ENCODE measurements at regions not wholly inside any gene's neighbourhood (a gene's known extent, or its start where the extent isn't known, plus 50 kb on each side); places are given as distances from the start of the nearest gene placed in this dataset.

- Histone ChIP-seq H3K4me1 (replicated peaks in 1 of 4; ENCODE audit: control insufficient read depth in 3 of 4, insufficient read depth in 4 of 4, low read length in 3 of 4) (peaks cover 0 to 2% (median 0%) of the 10 kb centered on the region in 4 experiments; a peak in 3 of 7 replicates), H3K4me3 (ENCODE audit: extremely low read depth in 1 of 4, insufficient read depth in 2 of 4, low read depth in 3 of 4, low read length in 4 of 4) (no peak overlapping the region), H3K27me3 (replicated peaks in 1 of 4; ENCODE audit: control insufficient read depth in 3 of 4, extremely low read depth in 1 of 4, insufficient read depth in 3 of 4, low read length in 3 of 4) (no peaks in the 10 kb centered on the region), H3K79me2 (ENCODE audit: control insufficient read depth in 1 of 2, insufficient read depth in 2 of 2, low read length in 2 of 2) (no peaks in the 10 kb centered on the region), H2BK20ac (ENCODE audit: low read length) (no peak overlapping the region), H3K79me1 (ENCODE audit: low read depth, low read length) (no peaks in the 10 kb centered on the region), H2BK5ac (ENCODE audit: low read depth, low read length) (no peak overlapping the region), H4K20me1 (replicated peaks in 1 of 2; ENCODE audit: control insufficient read depth in 1 of 2, insufficient read depth in 2 of 2, low read length in 2 of 2) (no peaks in the 10 kb centered on the region), H2BK12ac (ENCODE audit: low read depth, low read length) (no peak overlapping the region), H3K9ac (replicated peaks in 1 of 4; ENCODE audit: extremely low read depth in 1 of 4, low read depth in 3 of 4, low read length in 3 of 4) (no peak overlapping the region), H3K23me2 (ENCODE audit: low read depth, low read length) (no peaks in the 10 kb centered on the region), H3K18ac (ENCODE audit: extremely low read depth, low read length) (no peak overlapping the region), H3K9me3 (ENCODE audit: insufficient read depth in 2 of 2, low read depth in 1 of 2, low read length in 1 of 2) (peaks cover 4 to 12% of the 10 kb centered on the region in 2 experiments; a peak in 2 of 4 replicates), H4K8ac (ENCODE audit: extremely low read depth, insufficient read depth, low read length) (no peak overlapping the region), H2BK120ac (replicated peaks; ENCODE audit: low read depth, low read length) (no peak overlapping the region), H3K56ac (replicated peaks; ENCODE audit: insufficient read length, low read depth, low read length) (no peak overlapping the region), H4K91ac (replicated peaks; ENCODE audit: insufficient read length, low read length) (no peak overlapping the region), H3K4ac (replicated peaks; ENCODE audit: insufficient read length, low read depth, low read length) (no peak overlapping the region), H2BK15ac (ENCODE audit: low read length) (no peak overlapping the region), H3K36me3 (ENCODE audit: control insufficient read depth in 2 of 4, insufficient read depth in 4 of 4, low read length in 3 of 4) (peaks cover 10 to 42% (median 25%) of the 10 kb centered on the region in 4 experiments; a peak in 7 of 8 replicates), H3K27ac (ENCODE audit: low read depth, low read length) (no peak overlapping the region), H3K14ac (ENCODE audit: insufficient read length) (no peak overlapping the region), H4K5ac (ENCODE audit: insufficient read length, low read depth, low read length) (no peak overlapping the region), H3K23ac (ENCODE audit: insufficient read length) (no peak overlapping the region), H3K4me2 (ENCODE audit: insufficient read depth in 1 of 2, low read depth in 2 of 2, low read length in 2 of 2) (no peak overlapping the region), H2AFZ (ENCODE audit: low read length) (no peak overlapping the region), H2AK5ac (ENCODE audit: low read depth, low read length) (no peak overlapping the region)
- DNase-seq (ENCODE audit: low read depth in 1 of 2, low spot score in 2 of 2) (no peak), FAIRE-seq (no peak)
- POLR2A ChIA-PET (ENCODE audit: partially characterized antibody) = interaction anchor here (1.7 kb wide), 1 partner anchor 18 kb away, joined by 4 read pairs; no protein-coding TSS in a partner anchor
- 91% methylated on average over 3 of the region's 3 CpGs; no CpG with 5 or more reads in 1 of the 2 experiments for WGBS, 2 experiments (ENCODE audit: extremely low coverage in 1 of 2, insufficient coverage in 1 of 2, insufficient read length in 1 of 2, insufficient replicate concordance in 2 of 2, low coverage in 1 of 2, low lambda C conversion rate in 2 of 2, missing lambda C conversion rate in 1 of 2)
- CTCF ChIA-PET (ENCODE audit: partially characterized antibody) = interaction anchor here (0.6 to 2.4 kb wide), 5 partner anchors 9 to 277 kb away, joined by 3 to 5 read pairs (median 3); no protein-coding TSS in a partner anchor
- no peak for TF ChIP-seq POU5F1 (IDR thresholded peaks at IDR 0.05; ENCODE audit: low read depth, low read length)
- TF ChIP-seq RNF2 (IDR thresholded peaks at IDR 0.05; ENCODE audit: borderline replicate concordance, low read depth, low read length, missing control alignments, poor library complexity, severe bottlenecking) = no peak
- no peak for TF ChIP-seq KDM5A (IDR thresholded peaks at IDR 0.05; ENCODE audit: low read length)
- TF ChIP-seq MAX (IDR thresholded peaks at IDR 0.05) = no peak
- peak; percentile 33 to 54; a peak in 3 of 4 replicates for TF ChIP-seq RAD21 (IDR thresholded peaks at IDR 0.05 in 1 of 2, conservative IDR thresholded peaks at IDR 0.05 in 1 of 2; ENCODE audit: low read depth in 2 of 2, low read length in 2 of 2)
- no peak for TF ChIP-seq BCL11A (IDR thresholded peaks at IDR 0.05; ENCODE audit: low read depth in 2 of 2, low read length in 2 of 2)
- no peak for TF ChIP-seq SP1 (IDR thresholded peaks at IDR 0.05; ENCODE audit: low read depth, low read length)
- TF ChIP-seq MAFK (IDR thresholded peaks at IDR 0.05; ENCODE audit: low read depth, low read length) = no peak
- no peak for TF ChIP-seq PHF8 (conservative IDR thresholded peaks at IDR 0.05; ENCODE audit: low read depth, low read length)
- TF ChIP-seq CTCF (IDR thresholded peaks at IDR 0.05; ENCODE audit: control extremely low read depth in 1 of 3, insufficient read depth in 1 of 3, low read depth in 1 of 3, low read length in 3 of 3) = peak in 1 of 3 experiments; percentile 19; a peak in 1 of 4 replicates
- TF ChIP-seq TBP (IDR thresholded peaks at IDR 0.05; ENCODE audit: low read depth, low read length) = no peak
Observed at GRCh38 chr12:100077367-100077766, 65.3 kb downstream of the BLTP3B start.
